Thoracic aorta (tissue), 2 donors: ENCODE measurements at regions not wholly inside any gene's neighbourhood (a gene's known extent, or its start where the extent isn't known, plus 50 kb on each side); places are given as distances from the start of the nearest gene placed in this dataset.
"Not testable (repeated sequence)": the region's sequence is repeated elsewhere in the genome, so short reads cannot be mapped to it uniquely, and the experiment has no call there.

Experiments
- ATAC-seq: fragments of 150-250 bp; one replicate; pipeline ENCODE4 v1.8.0; 2017; ENCODE audit warnings: low read depth; ENCODE audit not compliant: insufficient number of reproducible peaks, low FRiP score
- DNase-seq: peaks from one replicate; pipeline ENCODE4 v3.0.0-alpha.2; 2020; ENCODE audit warnings: low spot score
- H3K27ac ChIP-seq, 2 donors: fragments of 200-600 bp; sonication (generic); 1 replicate in 1 of 2; 2 replicates in 1 of 2; pipeline ENCODE4 v1.5.1; 2016; ENCODE audit warnings: mild to moderate bottlenecking in 2 of 2, moderate library complexity in 2 of 2
- H3K27me3 ChIP-seq: fragments of 200-600 bp; sonication (generic); replicated peaks from 2 replicates; pipeline ENCODE4 v1.6.0; 2016; ENCODE audit warnings: mild to moderate bottlenecking; ENCODE audit not compliant: insufficient read depth
- H3K36me3 ChIP-seq: fragments of 200-600 bp; sonication (generic); one replicate; pipeline ENCODE4 v1.5.1; 2016
- H3K4me1 ChIP-seq, 2 donors: fragments of 200-600 bp; sonication (generic); 1 replicate in 1 of 2; 2 replicates in 1 of 2; pipeline versions ENCODE4 v1.5.1 to v1.6.0; 2016; ENCODE audit warnings: low read depth in 2 of 2, mild to moderate bottlenecking in 1 of 2; ENCODE audit not compliant: control insufficient read depth in 1 of 2
- H3K4me3 ChIP-seq: fragments of 200-600 bp; sonication (generic); 2 replicates; pipeline ENCODE4 v1.5.1; 2016; ENCODE audit warnings: mild to moderate bottlenecking
- H3K9me3 ChIP-seq: fragments of 200-600 bp; sonication (generic); 2 replicates; pipeline ENCODE4 v1.5.1; 2016
- TF ChIP-seq, protein P1 (sequence below): fragments of 200-600 bp; sonication (generic); IDR thresholded peaks from one replicate; pipeline ENCODE4 v1.5.1; 2019; ENCODE audit warnings: antibody characterized with exemption

DNA sequence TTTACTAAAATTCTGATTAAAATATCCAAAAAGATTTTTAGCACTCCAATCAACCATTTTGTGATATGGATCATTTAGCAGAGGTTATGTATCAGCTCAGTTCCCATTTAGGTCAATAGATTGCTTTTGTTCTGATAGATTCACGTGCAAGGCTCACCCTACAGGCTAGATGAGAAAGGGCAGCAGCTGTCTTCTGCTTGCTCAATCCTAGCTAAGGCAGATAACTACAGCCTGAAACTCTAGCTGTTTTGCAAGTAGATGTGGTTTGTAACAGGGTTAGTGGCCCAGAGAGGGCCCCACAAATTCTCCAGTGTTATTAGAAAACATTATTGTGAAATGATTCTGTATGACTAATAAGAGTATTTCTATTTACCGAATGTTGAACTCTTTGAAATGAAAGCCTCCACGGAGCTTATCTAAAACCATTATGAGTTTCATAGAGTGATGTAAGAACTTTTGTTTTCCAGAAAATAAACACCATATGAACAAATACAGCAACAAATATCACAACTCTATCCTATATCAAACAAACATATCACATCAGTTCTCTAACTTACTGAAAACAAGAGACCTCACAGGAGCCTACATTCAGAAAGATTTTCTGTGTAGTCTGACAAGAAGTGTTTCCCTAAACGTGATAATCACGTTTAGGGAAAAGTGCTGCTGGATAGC lies 841.9 kb upstream of the ACO1 start:
- Histone ChIP-seq H3K36me3 (no peaks in the 10 kb centered on the region), H3K27ac (no peak overlapping the region), H3K9me3 (no peaks in the 10 kb centered on the region), H3K27me3 (no peaks in the 10 kb centered on the region), H3K4me1 (no peaks in the 10 kb centered on the region), H3K4me3 (no peak overlapping the region)
- TF ChIP-seq, protein P1, sequence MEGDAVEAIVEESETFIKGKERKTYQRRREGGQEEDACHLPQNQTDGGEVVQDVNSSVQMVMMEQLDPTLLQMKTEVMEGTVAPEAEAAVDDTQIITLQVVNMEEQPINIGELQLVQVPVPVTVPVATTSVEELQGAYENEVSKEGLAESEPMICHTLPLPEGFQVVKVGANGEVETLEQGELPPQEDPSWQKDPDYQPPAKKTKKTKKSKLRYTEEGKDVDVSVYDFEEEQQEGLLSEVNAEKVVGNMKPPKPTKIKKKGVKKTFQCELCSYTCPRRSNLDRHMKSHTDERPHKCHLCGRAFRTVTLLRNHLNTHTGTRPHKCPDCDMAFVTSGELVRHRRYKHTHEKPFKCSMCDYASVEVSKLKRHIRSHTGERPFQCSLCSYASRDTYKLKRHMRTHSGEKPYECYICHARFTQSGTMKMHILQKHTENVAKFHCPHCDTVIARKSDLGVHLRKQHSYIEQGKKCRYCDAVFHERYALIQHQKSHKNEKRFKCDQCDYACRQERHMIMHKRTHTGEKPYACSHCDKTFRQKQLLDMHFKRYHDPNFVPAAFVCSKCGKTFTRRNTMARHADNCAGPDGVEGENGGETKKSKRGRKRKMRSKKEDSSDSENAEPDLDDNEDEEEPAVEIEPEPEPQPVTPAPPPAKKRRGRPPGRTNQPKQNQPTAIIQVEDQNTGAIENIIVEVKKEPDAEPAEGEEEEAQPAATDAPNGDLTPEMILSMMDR: no peak
- DNase-seq (no peak), ATAC-seq (no peak)

DNA sequence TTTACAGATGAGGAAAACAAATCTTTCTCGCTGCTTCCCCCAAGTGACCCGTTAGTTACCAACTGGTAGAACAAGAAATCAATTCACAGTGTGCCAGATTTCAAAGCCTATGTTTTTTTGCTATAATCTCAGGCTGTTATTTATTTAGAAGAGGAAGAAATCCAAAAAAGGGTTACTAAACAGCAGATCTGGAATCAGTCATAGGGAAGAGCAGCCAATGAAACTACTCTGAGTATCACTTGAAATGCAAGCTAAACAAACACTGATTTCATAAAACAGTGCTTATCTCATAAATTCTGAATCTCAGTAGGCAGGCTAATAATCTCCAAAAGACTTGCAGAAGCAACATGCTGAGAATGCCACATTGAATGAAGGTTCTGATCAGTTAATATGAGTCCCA lies 829.5 kb upstream of the ACO1 start:
- no peaks in the 10 kb centered on the region for H3K36me3 ChIP-seq
- H3K27me3 ChIP-seq: no peaks in the 10 kb centered on the region
- no peak overlapping the region for H3K4me3 ChIP-seq
- H3K4me1 ChIP-seq: no peaks in the 10 kb centered on the region
- ATAC-seq (no peak), DNase-seq (no peak)
- no peaks in the 10 kb centered on the region for H3K9me3 ChIP-seq
- no peak overlapping the region for H3K27ac ChIP-seq
- TF ChIP-seq, protein P1: no peak

DNA sequence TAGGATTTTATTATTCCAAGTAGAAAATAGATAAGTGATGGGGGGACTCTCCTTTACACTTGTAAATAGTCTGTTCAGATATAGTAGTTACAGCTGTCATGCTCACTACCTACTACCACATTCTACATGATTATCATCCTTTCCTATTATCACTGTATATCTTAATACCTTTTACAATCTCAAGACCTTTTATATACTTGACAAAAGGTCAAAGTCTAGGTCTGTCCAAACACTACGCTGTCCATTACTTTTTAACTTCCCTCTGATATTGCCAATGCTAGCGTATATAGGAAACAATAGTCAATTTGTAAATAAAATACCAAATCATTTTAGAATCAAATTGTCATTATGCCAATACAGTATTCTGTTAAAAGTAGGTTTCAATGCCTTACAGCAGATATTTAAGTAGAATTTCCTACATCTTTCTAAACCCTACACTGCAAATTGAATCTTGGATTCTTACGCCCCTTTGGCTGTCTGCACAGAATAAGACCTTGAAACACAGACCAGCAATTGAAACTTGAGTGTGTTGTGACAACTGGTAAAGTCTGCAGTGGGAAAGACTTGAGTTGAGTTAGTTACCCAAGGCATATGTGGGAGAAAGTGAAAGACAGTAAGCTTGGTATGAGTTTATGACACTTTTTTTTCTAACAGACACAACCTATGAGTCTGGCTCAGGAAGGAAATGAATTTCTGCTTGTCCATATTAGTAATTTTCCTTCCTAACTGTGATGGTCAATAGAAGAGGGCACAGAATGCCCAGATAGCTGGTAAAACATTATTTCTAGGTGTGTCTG lies 827.6 kb upstream of the ACO1 start:
- ATAC-seq (no peak), DNase-seq (no peak)
- Histone ChIP-seq H3K9me3 (no peaks in the 10 kb centered on the region), H3K4me3 (no peak overlapping the region), H3K36me3 (no peaks in the 10 kb centered on the region), H3K27me3 (no peaks in the 10 kb centered on the region), H3K4me1 (no peaks in the 10 kb centered on the region), H3K27ac (no peak overlapping the region)
- TF ChIP-seq, protein P1: no peak

DNA sequence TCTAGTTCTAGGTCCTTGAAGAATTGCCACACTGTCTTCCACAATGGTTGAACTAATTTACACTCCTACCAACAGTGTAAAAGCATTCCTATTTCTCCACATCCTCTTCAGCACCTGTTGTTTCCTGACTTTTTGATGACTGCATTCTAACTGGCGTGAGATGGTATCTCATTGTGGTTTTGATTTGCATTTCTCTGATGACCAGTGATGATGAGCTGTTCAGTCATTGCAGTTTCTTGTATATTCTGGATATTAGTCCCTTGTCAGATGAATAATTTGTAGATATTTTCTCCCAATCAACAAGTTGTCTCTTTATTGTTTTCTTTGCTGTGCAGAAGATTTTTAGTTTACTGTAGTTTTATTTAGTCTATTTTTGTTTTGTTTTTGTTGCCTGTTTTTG lies 812.3 kb upstream of the ACO1 start:
- not testable (repeated sequence) for H3K4me1 ChIP-seq, H3K9me3 ChIP-seq, DNase-seq, ATAC-seq, H3K27me3 ChIP-seq, H3K36me3 ChIP-seq, H3K4me3 ChIP-seq, H3K27ac ChIP-seq

DNA sequence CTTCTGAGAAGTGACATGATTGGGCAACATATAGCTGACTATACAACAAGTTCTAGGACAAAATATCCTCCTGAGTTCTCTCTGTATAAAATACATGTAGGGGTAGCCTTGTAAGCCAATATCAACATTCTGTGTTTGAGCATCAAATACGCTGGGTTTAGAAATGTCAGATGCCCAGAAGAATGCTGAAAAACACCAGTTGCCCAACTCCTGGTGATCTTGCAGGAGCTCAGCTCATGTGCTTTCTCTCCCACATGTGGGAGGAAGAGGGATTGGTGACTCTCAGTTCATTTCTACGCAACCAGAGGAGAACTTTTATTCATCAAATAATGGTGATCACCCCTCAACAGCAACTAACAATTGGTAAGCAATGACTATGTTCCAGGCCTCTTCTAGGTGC lies 810.9 kb upstream of the ACO1 start:
- no peaks in the 10 kb centered on the region for H3K36me3 ChIP-seq
- no peaks in the 10 kb centered on the region for H3K4me1 ChIP-seq
- no peaks in the 10 kb centered on the region for H3K9me3 ChIP-seq
- no peak for DNase-seq
- ATAC-seq: no peak
- no peak overlapping the region for H3K4me3 ChIP-seq
- TF ChIP-seq, protein P1: no peak
- H3K27me3 ChIP-seq: no peaks in the 10 kb centered on the region
- no peak overlapping the region for H3K27ac ChIP-seq
